Keratinocyte (primary cell): ENCODE measurements at regions not wholly inside any gene's neighbourhood (a gene's known extent, or its start where the extent isn't known, plus 50 kb on each side); places are given as distances from the start of the nearest gene placed in this dataset.
A peak's percentile ranks its signal among the peaks of the same experiment; 100 is the strongest.
"Not testable (repeated sequence)": the region's sequence is repeated elsewhere in the genome, so short reads cannot be mapped to it uniquely, and the experiment has no call there.

Experiments used
- DNase-seq: peaks from one replicate; pipeline ENCODE4 v3.0.0-alpha.2; 2011; ENCODE audit warnings: low read depth, missing footprints, low spot score
- FAIRE-seq: peaks from 2 replicates; lab custom pipeline; 2011; peaks lifted over from hg19 to GRCh38; lab: Jason Lieb, UNC
- H2AFZ ChIP-seq: 2 replicates; pipeline ENCODE4 v1.6.0; 2012; ENCODE audit warnings: low read length, control low read depth, inconsistent platforms; ENCODE audit not compliant: control insufficient read depth
- H3K27ac ChIP-seq: 2 replicates; pipeline ENCODE4 v1.5.1; 2011; ENCODE audit warnings: low read length; ENCODE audit not compliant: control insufficient read depth, insufficient read depth
- H3K27me3 ChIP-seq: 3 replicates; pipeline ENCODE4 v1.6.0; 2011; ENCODE audit warnings: low read length; ENCODE audit not compliant: control insufficient read depth, insufficient read depth; ENCODE audit errors: extremely low read depth
- H3K36me3 ChIP-seq, 2 experiments: 2 replicates in 1 of 2; 3 replicates in 1 of 2; pipeline ENCODE4 v1.5.1; 2011; ENCODE audit warnings: low read length in 2 of 2, mild to moderate bottlenecking in 1 of 2; ENCODE audit not compliant: control insufficient read depth in 2 of 2, insufficient read depth in 2 of 2; ENCODE audit errors: extremely low read depth in 1 of 2
- H3K4me1 ChIP-seq: 3 replicates; pipeline ENCODE4 v1.5.1; 2011; ENCODE audit warnings: low read length; ENCODE audit not compliant: control insufficient read depth, insufficient read depth; ENCODE audit errors: extremely low read depth
- H3K4me2 ChIP-seq: 3 replicates; pipeline ENCODE4 v1.6.0; 2011; ENCODE audit warnings: low read depth, low read length; ENCODE audit not compliant: control insufficient read depth, insufficient read depth; ENCODE audit errors: extremely low read depth
- H3K4me3 ChIP-seq, 3 experiments: fragments of 200-600 bp in 1 of 3; sonication (generic) in 1 of 3; 2 replicates in 2 of 3; 3 replicates in 1 of 3; pipeline ENCODE4 v1.5.1; 2011 to 2016; ENCODE audit warnings: low read length in 3 of 3, mild to moderate bottlenecking in 3 of 3, control low read depth in 2 of 3, inconsistent platforms in 1 of 3, low read depth in 1 of 3, mixed read lengths in 1 of 3, mixed run types in 1 of 3, moderate library complexity in 1 of 3; ENCODE audit not compliant: control insufficient read depth in 2 of 3, insufficient read depth in 2 of 3; ENCODE audit errors: extremely low read depth in 1 of 3
- H3K79me2 ChIP-seq: 2 replicates; pipeline ENCODE4 v1.6.0; 2012; ENCODE audit warnings: low read length; ENCODE audit not compliant: control insufficient read depth, insufficient read depth
- H3K9ac ChIP-seq: 3 replicates; pipeline ENCODE4 v1.6.0; 2011; ENCODE audit warnings: low read length; ENCODE audit not compliant: control insufficient read depth, insufficient read depth; ENCODE audit errors: extremely low read depth
- H3K9me1 ChIP-seq: 3 replicates; pipeline ENCODE4 v1.6.0; 2011; ENCODE audit warnings: low read length; ENCODE audit not compliant: control insufficient read depth, insufficient read depth; ENCODE audit errors: extremely low read depth
- H3K9me3 ChIP-seq: 2 replicates; pipeline ENCODE4 v1.5.1; 2012; ENCODE audit warnings: low read depth, low read length; ENCODE audit not compliant: control insufficient read depth
- H4K20me1 ChIP-seq: 3 replicates; pipeline ENCODE4 v1.6.0; 2011; ENCODE audit warnings: low read length; ENCODE audit not compliant: control insufficient read depth, insufficient read depth; ENCODE audit errors: extremely low read depth
- EZH2 ChIP-seq: IDR thresholded peaks from one replicate; pipeline ENCODE4 v1.6.1; 2012; ENCODE audit warnings: inconsistent platforms, mild to moderate bottlenecking, low read length, moderate library complexity
- dilution Hi-C: fragments of 300-500 bp; cut with MboI; formaldehyde crosslinking; loops from one replicate; pipeline ENCODE4 v1.7.0; 2020; ENCODE audit warnings: low sequenced_read_pairs; ENCODE audit not compliant: extremely low pct_ligation_motif_present
- TF ChIP-seq, protein P1 (sequence below), 3 experiments: IDR thresholded peaks in 1 of 3; conservative IDR thresholded peaks in 1 of 3; optimal IDR thresholded peaks in 1 of 3; 2 replicates in 2 of 3; 3 replicates in 1 of 3; pipeline versions ENCODE3 to v1.5.1; 2011; ENCODE audit warnings: low read length in 3 of 3, mild to moderate bottlenecking in 3 of 3, moderate library complexity in 2 of 3, control low read depth in 1 of 3, inconsistent platforms in 1 of 3; ENCODE audit not compliant: insufficient read depth in 2 of 3; ENCODE audit errors: extremely low read depth in 1 of 3

DNA sequence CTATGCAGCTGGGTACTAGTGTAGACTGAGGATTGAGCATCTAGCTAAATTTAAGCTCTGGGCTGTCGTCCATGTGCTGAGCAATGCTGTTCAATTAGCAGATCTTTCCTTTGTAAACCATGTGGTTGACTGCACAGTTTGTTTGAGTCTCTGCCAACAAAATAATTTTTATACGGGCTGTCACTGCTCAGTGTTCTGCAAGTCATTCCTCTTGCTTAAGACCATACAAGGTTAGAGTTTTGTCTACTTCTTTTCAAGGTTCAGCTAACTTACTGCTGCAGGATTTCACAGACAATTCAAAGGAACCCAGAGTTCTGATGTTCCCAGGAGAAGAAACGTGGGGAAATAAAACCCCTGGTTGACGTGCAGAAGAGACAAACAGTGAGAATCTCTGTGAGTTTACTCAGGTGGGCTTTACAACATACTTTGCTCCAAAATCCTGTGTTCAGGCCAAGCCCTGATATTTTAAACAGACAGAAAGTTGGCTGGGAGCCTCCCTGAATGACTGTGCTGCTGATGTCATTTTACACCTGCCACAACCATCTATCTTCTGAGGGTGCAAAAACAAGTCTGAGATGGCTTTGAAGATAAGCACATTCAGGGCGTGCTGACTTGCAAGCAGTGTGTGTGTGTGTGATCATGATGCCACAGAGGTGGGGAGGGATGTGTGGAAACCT, 177.1 kb upstream of the SVIL start:
- no peak overlapping the region for H2AFZ ChIP-seq
- H3K79me2 ChIP-seq, result no peaks in the 10 kb centered on the region
- no peaks in the 10 kb centered on the region for H3K9me1 ChIP-seq
- TF ChIP-seq, protein P1, sequence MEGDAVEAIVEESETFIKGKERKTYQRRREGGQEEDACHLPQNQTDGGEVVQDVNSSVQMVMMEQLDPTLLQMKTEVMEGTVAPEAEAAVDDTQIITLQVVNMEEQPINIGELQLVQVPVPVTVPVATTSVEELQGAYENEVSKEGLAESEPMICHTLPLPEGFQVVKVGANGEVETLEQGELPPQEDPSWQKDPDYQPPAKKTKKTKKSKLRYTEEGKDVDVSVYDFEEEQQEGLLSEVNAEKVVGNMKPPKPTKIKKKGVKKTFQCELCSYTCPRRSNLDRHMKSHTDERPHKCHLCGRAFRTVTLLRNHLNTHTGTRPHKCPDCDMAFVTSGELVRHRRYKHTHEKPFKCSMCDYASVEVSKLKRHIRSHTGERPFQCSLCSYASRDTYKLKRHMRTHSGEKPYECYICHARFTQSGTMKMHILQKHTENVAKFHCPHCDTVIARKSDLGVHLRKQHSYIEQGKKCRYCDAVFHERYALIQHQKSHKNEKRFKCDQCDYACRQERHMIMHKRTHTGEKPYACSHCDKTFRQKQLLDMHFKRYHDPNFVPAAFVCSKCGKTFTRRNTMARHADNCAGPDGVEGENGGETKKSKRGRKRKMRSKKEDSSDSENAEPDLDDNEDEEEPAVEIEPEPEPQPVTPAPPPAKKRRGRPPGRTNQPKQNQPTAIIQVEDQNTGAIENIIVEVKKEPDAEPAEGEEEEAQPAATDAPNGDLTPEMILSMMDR (optimal IDR thresholded peaks at IDR 0.05 in 1 of 3, IDR thresholded peaks at IDR 0.05 in 1 of 3, conservative IDR thresholded peaks at IDR 0.05 in 1 of 3; ENCODE audit: extremely low read depth in 1 of 3, insufficient read depth in 2 of 3, low read length in 3 of 3), result no peak
- no peak for TF ChIP-seq EZH2
- no peaks in the 10 kb centered on the region for H3K27me3 ChIP-seq
- H3K9me3 ChIP-seq, result no peaks in the 10 kb centered on the region
- H3K4me1 ChIP-seq, result peaks cover 26% of the 10 kb centered on the region
- H3K36me3 ChIP-seq, result no peaks in the 10 kb centered on the region
- H3K4me2 ChIP-seq, result peak overlapping the region; percentile 59
- H3K27ac ChIP-seq, result peak overlapping the region; percentile 31
- FAIRE-seq (peak; percentile 90), DNase-seq (no peak)
- no peaks in the 10 kb centered on the region for H4K20me1 ChIP-seq
- dilution Hi-C loops, result no loop called here
- no peak overlapping the region for H3K4me3 ChIP-seq
- no peak overlapping the region for H3K9ac ChIP-seq

DNA sequence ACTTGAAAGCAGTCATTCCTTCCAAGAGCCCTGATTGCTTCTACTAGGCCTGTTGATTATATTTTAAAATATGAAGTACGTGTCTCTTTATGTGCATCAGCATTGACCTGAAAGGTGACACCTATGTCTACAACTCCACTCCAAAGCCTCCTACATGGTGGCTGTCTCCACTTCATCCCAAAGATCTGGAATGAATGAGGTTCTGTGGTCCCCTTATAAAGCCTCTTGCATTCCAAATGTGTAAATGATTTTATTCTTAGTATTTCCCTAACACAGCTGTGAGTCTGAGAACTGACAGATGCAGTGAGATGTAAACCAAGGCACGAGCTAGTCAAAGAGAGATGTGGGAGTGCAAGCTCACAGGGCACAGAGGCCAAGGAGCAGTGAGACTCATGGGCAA, 176.0 kb upstream of the SVIL start:
- Histone ChIP-seq H3K27ac (no peak overlapping the region), H3K27me3 (no peaks in the 10 kb centered on the region), H3K4me1 (peaks cover 36% of the 10 kb centered on the region), H3K4me3 (no peak overlapping the region), H3K79me2 (no peaks in the 10 kb centered on the region), H3K4me2 (no peak overlapping the region), H4K20me1 (no peaks in the 10 kb centered on the region), H3K9ac (no peak overlapping the region), H3K9me3 (no peaks in the 10 kb centered on the region), H2AFZ (no peak overlapping the region), H3K9me1 (no peaks in the 10 kb centered on the region), H3K36me3 (no peaks in the 10 kb centered on the region)
- no peak for DNase-seq
- no peak for FAIRE-seq
- dilution Hi-C loops, result no loop called here
- no peak for TF ChIP-seq EZH2
- TF ChIP-seq, protein P1 (optimal IDR thresholded peaks at IDR 0.05 in 1 of 3, IDR thresholded peaks at IDR 0.05 in 1 of 3, conservative IDR thresholded peaks at IDR 0.05 in 1 of 3; ENCODE audit: extremely low read depth in 1 of 3, insufficient read depth in 2 of 3, low read length in 3 of 3), result no peak

DNA sequence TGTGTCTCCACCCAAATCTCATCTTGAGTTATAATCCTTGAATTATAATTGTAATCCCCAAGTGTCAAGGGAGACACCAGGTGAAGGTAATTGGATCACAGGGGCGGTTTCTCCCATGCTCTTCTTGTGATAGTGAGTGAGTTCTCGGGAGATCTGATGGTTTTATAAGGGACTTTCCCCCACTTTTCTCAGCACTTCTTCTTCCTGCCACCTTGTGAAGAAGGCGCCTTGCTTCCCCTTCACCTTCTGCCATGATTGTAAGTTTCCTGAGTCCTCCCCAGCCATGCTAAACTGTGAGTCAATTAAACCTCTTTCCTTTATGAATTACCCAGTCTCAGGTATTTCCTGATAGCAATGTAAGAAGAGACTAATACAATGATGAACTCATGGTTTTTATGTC, 175.5 kb upstream of the SVIL start:
- H3K9me3 ChIP-seq, H3K27ac ChIP-seq, H3K9ac ChIP-seq, H2AFZ ChIP-seq, H3K36me3 ChIP-seq, FAIRE-seq, H4K20me1 ChIP-seq, H3K4me3 ChIP-seq, dilution Hi-C loops, H3K4me2 ChIP-seq, DNase-seq, H3K27me3 ChIP-seq, H3K9me1 ChIP-seq, H3K79me2 ChIP-seq: not testable (repeated sequence)
- H3K4me1 ChIP-seq, result peaks cover 37% of the 10 kb centered on the region
